Vagina (tissue), 2 donors: ENCODE measurements at regions not wholly inside any gene's neighbourhood (a gene's known extent, or its start where the extent isn't known, plus 50 kb on each side); places are given as distances from the start of the nearest gene placed in this dataset.

Experiments used
- DNase-seq, 2 donors: peaks; one replicate each; pipeline ENCODE4 v3.0.0-alpha.2; 2017; ENCODE audit errors: extremely low spot score in 2 of 2
- H3K27ac ChIP-seq: fragments of 200-600 bp; sonication (generic); one replicate; pipeline ENCODE4 v1.5.1; 2019
- H3K27me3 ChIP-seq: fragments of 200-600 bp; sonication (generic); one replicate; pipeline ENCODE4 v1.5.1; 2019
- H3K36me3 ChIP-seq, 2 donors: fragments of 200-600 bp; sonication (generic); one replicate each; pipeline ENCODE4 v1.5.1; 2017 to 2019
- H3K4me1 ChIP-seq: fragments of 200-600 bp; sonication (generic); one replicate; pipeline ENCODE4 v1.5.1; 2019
- H3K4me3 ChIP-seq, 2 donors: fragments of 200-600 bp; sonication (generic); 1 replicate in 1 of 2; 2 replicates in 1 of 2; pipeline ENCODE4 v1.5.1; 2016 to 2019
- H3K9me3 ChIP-seq: fragments of 200-600 bp; sonication (generic); one replicate; pipeline ENCODE4 v1.5.1; 2019
- POLR2A ChIP-seq, 2 donors: fragments of 450-650 bp; IDR thresholded peaks; one replicate each; pipeline ENCODE4 v1.6.1; 2017; ENCODE audit warnings: antibody characterized with exemption in 2 of 2, mild to moderate bottlenecking in 2 of 2, moderate library complexity in 2 of 2
- POLR2AphosphoS5 ChIP-seq, 2 donors: sonication (generic); formaldehyde crosslinking; IDR thresholded peaks; one replicate each; pipeline ENCODE4 v1.9.0; 2017; ENCODE audit warnings: antibody characterized with exemption in 2 of 2, mild to moderate bottlenecking in 2 of 2, low read depth in 1 of 2; ENCODE audit not compliant: insufficient read depth in 1 of 2
- intact Hi-C: fragments of 100-400 bp; cut with DNase I; formaldehyde crosslinking; loops from one replicate; pipeline ENCODE4 v1.15.1; 2023
- TF ChIP-seq, protein P1 (sequence below), 3 experiments: fragments of 450-650 bp in 2 of 3; fragments of 200-600 bp in 1 of 3; sonication (generic) in 1 of 3; IDR thresholded peaks; one replicate each; pipeline ENCODE4 v1.5.1; 2017 to 2019; ENCODE audit warnings: antibody characterized with exemption in 3 of 3, mild to moderate bottlenecking in 2 of 3, moderate library complexity in 2 of 3

DNA sequence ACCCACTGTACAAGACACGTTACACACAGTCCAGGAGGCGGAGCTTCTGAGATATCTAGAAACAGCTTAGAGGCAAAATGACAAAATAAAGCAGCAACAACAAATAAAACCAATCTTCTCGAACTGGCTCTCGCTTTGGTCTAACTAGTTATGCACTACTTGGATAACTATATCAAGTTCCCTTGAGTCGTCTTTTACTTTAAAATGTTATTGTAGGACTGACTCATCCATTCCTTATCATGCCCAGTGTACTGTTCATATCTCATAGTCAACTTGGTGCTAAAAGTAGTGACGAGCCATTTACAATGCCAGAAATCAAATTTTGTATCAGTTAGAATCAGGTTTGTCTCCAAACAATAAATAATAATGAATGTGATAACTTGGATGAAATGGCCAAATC lies 102.5 kb upstream of the SLC35G4 start:
- no peak for TF ChIP-seq POLR2AphosphoS5 (IDR thresholded peaks at IDR 0.05; ENCODE audit: insufficient read depth in 1 of 2, low read depth in 1 of 2)
- TF ChIP-seq, protein P1, sequence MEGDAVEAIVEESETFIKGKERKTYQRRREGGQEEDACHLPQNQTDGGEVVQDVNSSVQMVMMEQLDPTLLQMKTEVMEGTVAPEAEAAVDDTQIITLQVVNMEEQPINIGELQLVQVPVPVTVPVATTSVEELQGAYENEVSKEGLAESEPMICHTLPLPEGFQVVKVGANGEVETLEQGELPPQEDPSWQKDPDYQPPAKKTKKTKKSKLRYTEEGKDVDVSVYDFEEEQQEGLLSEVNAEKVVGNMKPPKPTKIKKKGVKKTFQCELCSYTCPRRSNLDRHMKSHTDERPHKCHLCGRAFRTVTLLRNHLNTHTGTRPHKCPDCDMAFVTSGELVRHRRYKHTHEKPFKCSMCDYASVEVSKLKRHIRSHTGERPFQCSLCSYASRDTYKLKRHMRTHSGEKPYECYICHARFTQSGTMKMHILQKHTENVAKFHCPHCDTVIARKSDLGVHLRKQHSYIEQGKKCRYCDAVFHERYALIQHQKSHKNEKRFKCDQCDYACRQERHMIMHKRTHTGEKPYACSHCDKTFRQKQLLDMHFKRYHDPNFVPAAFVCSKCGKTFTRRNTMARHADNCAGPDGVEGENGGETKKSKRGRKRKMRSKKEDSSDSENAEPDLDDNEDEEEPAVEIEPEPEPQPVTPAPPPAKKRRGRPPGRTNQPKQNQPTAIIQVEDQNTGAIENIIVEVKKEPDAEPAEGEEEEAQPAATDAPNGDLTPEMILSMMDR (IDR thresholded peaks at IDR 0.05): no peak
- no peak for TF ChIP-seq POLR2A (IDR thresholded peaks at IDR 0.05)
- Histone ChIP-seq H3K4me3 (no peak overlapping the region), H3K27ac (no peak overlapping the region), H3K36me3 (no peaks in the 10 kb centered on the region), H3K4me1 (no peaks in the 10 kb centered on the region), H3K9me3 (no peaks in the 10 kb centered on the region), H3K27me3 (no peaks in the 10 kb centered on the region)
- intact Hi-C loops: no loop called here
- DNase-seq: no peak

DNA sequence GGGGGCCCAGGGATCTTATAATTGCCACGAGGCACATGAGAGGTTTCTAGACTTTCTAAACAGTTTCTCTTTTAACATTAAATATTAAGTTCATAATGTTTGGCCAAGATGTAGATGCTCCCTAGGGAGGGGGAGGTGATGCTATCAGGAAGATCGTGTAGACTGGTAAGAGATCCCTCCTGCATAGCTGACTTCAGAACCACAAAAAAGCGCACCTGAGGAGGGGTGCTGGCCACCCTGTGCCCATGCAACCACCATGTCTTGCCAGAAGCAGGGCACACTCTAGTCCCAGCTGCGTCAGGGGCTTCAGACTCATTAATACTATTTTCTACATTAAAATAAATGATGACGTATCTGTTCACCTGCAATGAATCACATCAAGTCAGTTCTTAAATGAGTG lies 103.4 kb upstream of the SLC35G4 start:
- TF ChIP-seq, protein P1 (IDR thresholded peaks at IDR 0.05): no peak
- TF ChIP-seq POLR2A (IDR thresholded peaks at IDR 0.05) (no peak), POLR2AphosphoS5 (IDR thresholded peaks at IDR 0.05; ENCODE audit: insufficient read depth in 1 of 2, low read depth in 1 of 2) (no peak)

DNA sequence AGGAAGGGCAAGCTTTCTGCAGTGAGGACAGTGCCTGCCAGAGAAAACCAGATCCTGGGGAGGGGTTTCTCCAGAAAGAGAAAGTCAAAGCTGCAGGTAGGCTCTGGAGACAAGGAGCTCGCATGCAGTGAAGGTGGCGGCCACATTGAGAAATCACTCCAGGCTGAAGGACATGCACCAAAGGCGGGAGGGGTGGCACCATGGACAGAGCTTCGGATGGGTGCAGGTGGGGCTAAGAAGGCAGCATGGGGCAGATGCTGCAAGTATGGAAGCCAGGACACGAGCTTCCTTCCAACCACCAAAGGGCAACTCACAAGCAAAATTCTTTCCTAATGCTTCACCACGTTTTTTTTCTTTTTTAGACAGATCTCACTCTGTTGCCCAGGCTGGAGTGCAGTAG lies 104.4 kb upstream of the SLC35G4 start:
- intact Hi-C loops: no loop called here
- TF ChIP-seq POLR2AphosphoS5 (IDR thresholded peaks at IDR 0.05; ENCODE audit: insufficient read depth in 1 of 2, low read depth in 1 of 2) (no peak), POLR2A (IDR thresholded peaks at IDR 0.05) (no peak)
- TF ChIP-seq, protein P1 (IDR thresholded peaks at IDR 0.05): no peak
- Histone ChIP-seq H3K27me3 (no peaks in the 10 kb centered on the region), H3K9me3 (no peaks in the 10 kb centered on the region), H3K4me1 (no peaks in the 10 kb centered on the region), H3K36me3 (no peaks in the 10 kb centered on the region), H3K27ac (no peak overlapping the region), H3K4me3 (no peak overlapping the region)
- no peak for DNase-seq

More for the DNA sequence above, 103.4 kb upstream of the SLC35G4 start:
- intact Hi-C loops: no loop called here
- no peaks in the 10 kb centered on the region for H3K27me3 ChIP-seq
- no peak overlapping the region for H3K27ac ChIP-seq
- H3K9me3 ChIP-seq: no peaks in the 10 kb centered on the region
- no peaks in the 10 kb centered on the region for H3K4me1 ChIP-seq
- DNase-seq: no peak
- no peaks in the 10 kb centered on the region for H3K36me3 ChIP-seq
- H3K4me3 ChIP-seq: no peak overlapping the region

- no peak for DNase-seq
- H3K36me3 ChIP-seq: no peaks in the 10 kb centered on the region
- TF ChIP-seq POLR2A (IDR thresholded peaks at IDR 0.05) (no peak), POLR2AphosphoS5 (IDR thresholded peaks at IDR 0.05; ENCODE audit: insufficient read depth in 1 of 2, low read depth in 1 of 2) (no peak)
- TF ChIP-seq, protein P1 (IDR thresholded peaks at IDR 0.05): no peak
- H3K9me3 ChIP-seq: no peaks in the 10 kb centered on the region
- intact Hi-C loops: no loop called here
- no peak overlapping the region for H3K27ac ChIP-seq
- H3K4me3 ChIP-seq: no peak overlapping the region
- no peaks in the 10 kb centered on the region for H3K4me1 ChIP-seq
- H3K27me3 ChIP-seq: no peaks in the 10 kb centered on the region
Observed at GRCh38 chr18:11502368-11502767, 107.0 kb upstream of the SLC35G4 start.

DNA sequence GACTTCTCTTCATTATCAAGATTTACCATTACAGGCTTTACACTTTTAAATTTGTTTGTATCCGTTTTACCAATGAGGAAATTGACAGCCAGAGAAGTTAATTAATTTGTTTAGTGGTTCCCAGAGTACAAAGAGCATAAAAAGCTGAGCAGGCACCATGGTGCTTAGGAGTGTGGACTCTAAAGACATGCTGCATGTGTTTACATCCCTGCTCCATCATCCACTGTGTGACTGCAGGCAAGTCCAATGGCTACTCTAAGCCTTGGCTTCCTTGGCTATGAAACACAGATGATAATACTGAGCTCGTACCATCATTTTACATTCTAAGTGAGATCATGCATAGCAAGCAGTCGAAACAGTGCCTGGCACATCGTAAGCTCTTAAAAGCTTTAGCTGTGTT lies 108.0 kb upstream of the SLC35G4 start:
- no peak for DNase-seq
- TF ChIP-seq POLR2A (IDR thresholded peaks at IDR 0.05) (no peak), POLR2AphosphoS5 (IDR thresholded peaks at IDR 0.05; ENCODE audit: insufficient read depth in 1 of 2, low read depth in 1 of 2) (no peak)
- TF ChIP-seq, protein P1 (IDR thresholded peaks at IDR 0.05): no peak
- H3K4me3 ChIP-seq: no peak overlapping the region
- no peaks in the 10 kb centered on the region for H3K9me3 ChIP-seq
- no peak overlapping the region for H3K27ac ChIP-seq
- H3K27me3 ChIP-seq: no peaks in the 10 kb centered on the region
- H3K4me1 ChIP-seq: no peaks in the 10 kb centered on the region
- H3K36me3 ChIP-seq: no peaks in the 10 kb centered on the region
- intact Hi-C loops: no loop called here
